HCT116 (cell line): ENCODE measurements at regions not wholly inside any gene's neighbourhood (a gene's known extent, or its start where the extent isn't known, plus 50 kb on each side); places are given as distances from the start of the nearest gene placed in this dataset.

Experiments
- ATAC-seq: fragments of 200-7000 bp; cut with Tn5 transposase; 2 replicates; pipeline ENCODE4 v1.9.1; 2020; ENCODE audit warnings: mild to moderate bottlenecking, moderate library complexity
- BruUV-seq: library from RNA; stranded (reverse); fragments of 400-500 nt; replicated peaks from 2 replicates; lab custom pipeline; 2021; lab: Mats Ljungman, UMichigan
- CTCF ChIA-PET: fragments of 300-600 bp; sonication (Branson Sonifier 250); formaldehyde crosslinking; loops from one replicate; lab custom pipeline; 2021; ENCODE audit warnings: antibody characterized with exemption; lab: Charles Lee
- POLR2A ChIA-PET: fragments of 300-600, 350-600 bp; sonication (Branson Sonifier 250); formaldehyde crosslinking; loops from one replicate; lab custom pipeline; 2021; ENCODE audit warnings: antibody characterized with exemption; lab: Charles Lee
- RAD21 ChIA-PET, 2 experiments: fragments of 300-600 bp; sonication (Branson Sonifier 250); formaldehyde crosslinking; loops; one replicate each; lab custom pipeline; 2023; ENCODE audit warnings: low total read pairs in 2 of 2; ENCODE audit not compliant: uncharacterized antibody in 2 of 2, unreplicated experiment in 2 of 2, low non-redundant PET in 1 of 2; lab: Charles Lee
- DNase-seq: peaks from one replicate; pipeline ENCODE4 v3.0.0-alpha.2; 2010; ENCODE audit warnings: low read depth, low spot score
- H2AFZ ChIP-seq: fragments of 200-600 bp; shearing (Covaris generic), sonication (generic); 2 replicates; pipeline ENCODE4 v1.6.1; 2017; ENCODE audit warnings: low read depth, mixed run types, mixed read lengths, antibody characterized with exemption, low read length; ENCODE audit not compliant: poor library complexity, severe bottlenecking
- H3K27ac ChIP-seq: 2 replicates; pipeline ENCODE4 v1.5.1; 2012; ENCODE audit warnings: low read depth, low read length
- H3K27me3 ChIP-seq: fragments of 200-600 bp; sonication (generic); 2 replicates; pipeline ENCODE4 v1.6.1; 2016; ENCODE audit warnings: mixed run types, low read length, mixed read lengths; ENCODE audit not compliant: insufficient read depth
- H3K36me3 ChIP-seq, 2 experiments: fragments of 200-500 bp in 1 of 2; fragments of 200-600 bp in 1 of 2; sonication (Bioruptor generic) in 1 of 2; sonication (generic) in 1 of 2; 2 replicates each; pipeline versions ENCODE4 v1.5.1 to v1.6.1; 2014 to 2016; ENCODE audit warnings: low read length in 2 of 2, inconsistent platforms in 1 of 2, mixed read lengths in 1 of 2, mixed run types in 1 of 2; ENCODE audit not compliant: insufficient read depth in 2 of 2, control insufficient read depth in 1 of 2
- H3K4me1 ChIP-seq, 2 experiments: fragments of 200-600 bp in 1 of 2; sonication (generic) in 1 of 2; 2 replicates each; pipeline versions ENCODE4 v1.5.1 to v1.6.1; 2012 to 2017; ENCODE audit warnings: low read length in 2 of 2, inconsistent platforms in 1 of 2, mild to moderate bottlenecking in 1 of 2, mixed read lengths in 1 of 2, mixed run types in 1 of 2, moderate library complexity in 1 of 2; ENCODE audit not compliant: insufficient read depth in 2 of 2, control insufficient read depth in 1 of 2
- H3K4me2 ChIP-seq: fragments of 200-600 bp; sonication (generic); 2 replicates; pipeline ENCODE4 v1.6.1; 2017; ENCODE audit warnings: mixed run types, low read length, mixed read lengths
- H3K4me3 ChIP-seq, 2 experiments: fragments of 200-600 bp in 1 of 2; sonication (generic) in 1 of 2; replicated peaks in 1 of 2; 2 replicates each; pipeline ENCODE4 v1.5.1; 2011 to 2016; ENCODE audit warnings: low read length in 2 of 2, control low read depth in 1 of 2, low read depth in 1 of 2, mild to moderate bottlenecking in 1 of 2, mixed read lengths in 1 of 2, mixed run types in 1 of 2
- H3K79me2 ChIP-seq: fragments of 200-600 bp; sonication (generic); 2 replicates; pipeline ENCODE4 v1.6.1; 2017; ENCODE audit warnings: mild to moderate bottlenecking, mixed run types, low read length, moderate library complexity, mixed read lengths; ENCODE audit not compliant: insufficient read depth
- H3K9ac ChIP-seq: fragments of 200-600 bp; sonication (generic); 2 replicates; pipeline ENCODE4 v1.6.1; 2016; ENCODE audit warnings: low read length, mixed read lengths
- H3K9me2 ChIP-seq: fragments of 200-600 bp; sonication (generic), shearing (Covaris generic); 2 replicates; pipeline ENCODE4 v1.6.1; 2017; ENCODE audit warnings: mixed run types, mild to moderate bottlenecking, moderate library complexity; ENCODE audit not compliant: insufficient read depth
- H3K9me3 ChIP-seq, 2 experiments: fragments of 200-500 bp in 1 of 2; fragments of 200-600 bp in 1 of 2; sonication (Bioruptor generic) in 1 of 2; sonication (generic) in 1 of 2; 2 replicates each; pipeline ENCODE4 v1.6.1; 2014 to 2017; ENCODE audit warnings: low read length in 2 of 2, mixed read lengths in 2 of 2, inconsistent platforms in 1 of 2, low read depth in 1 of 2, mild to moderate bottlenecking in 1 of 2, mixed run types in 1 of 2, moderate library complexity in 1 of 2; ENCODE audit not compliant: control insufficient read depth in 1 of 2, insufficient read depth in 1 of 2
- H4K20me1 ChIP-seq: fragments of 200-600 bp; sonication (generic), shearing (Covaris generic); 2 replicates; pipeline ENCODE4 v1.6.1; 2017; ENCODE audit warnings: mixed run types, mild to moderate bottlenecking, moderate library complexity; ENCODE audit not compliant: insufficient read depth
- CEBPB ChIP-seq: IDR thresholded peaks from 2 replicates; pipeline ENCODE4 v1.6.1; 2012; ENCODE audit warnings: low read depth
- EGR1 ChIP-seq: IDR thresholded peaks from 2 replicates; pipeline ENCODE4 v1.6.1; 2012; ENCODE audit warnings: low read depth
- ELF1 ChIP-seq: IDR thresholded peaks from 2 replicates; pipeline ENCODE4 v1.6.1; 2012; ENCODE audit warnings: low read depth, borderline replicate concordance
- EZH2 ChIP-seq: fragments of 200-600 bp; sonication (generic); IDR thresholded peaks from 2 replicates; pipeline ENCODE4 v1.6.1; 2017; ENCODE audit warnings: antibody characterized with exemption, mixed run types
- FOSL1 ChIP-seq: IDR thresholded peaks from 2 replicates; pipeline ENCODE4 v1.6.1; 2012; ENCODE audit warnings: low read depth
- JUND ChIP-seq: IDR thresholded peaks from 2 replicates; pipeline ENCODE4 v1.6.1; 2012
- POLR2A ChIP-seq: IDR thresholded peaks from 2 replicates; pipeline ENCODE4 v1.7.0; 2011; ENCODE audit warnings: borderline replicate concordance; ENCODE audit not compliant: insufficient read depth, insufficient read length; ENCODE audit errors: extremely low read depth
- POLR2AphosphoS5 ChIP-seq: IDR thresholded peaks from 2 replicates; pipeline ENCODE4 v1.6.1; 2011; ENCODE audit warnings: mild to moderate bottlenecking, low read depth, low read length, moderate library complexity
- RAD21 ChIP-seq: IDR thresholded peaks from 2 replicates; pipeline ENCODE4 v1.6.1; 2012; ENCODE audit warnings: low read depth, mild to moderate bottlenecking
- REST ChIP-seq: IDR thresholded peaks from 2 replicates; pipeline ENCODE4 v1.6.1; 2012; ENCODE audit warnings: low read depth
- SIN3A ChIP-seq: IDR thresholded peaks from 2 replicates; pipeline ENCODE4 v1.6.1; 2012; ENCODE audit warnings: low read depth
- SP1 ChIP-seq: IDR thresholded peaks from 2 replicates; pipeline ENCODE4 v1.6.1; 2012; ENCODE audit warnings: low read depth
- TCF7L2 ChIP-seq: IDR thresholded peaks from 2 replicates; pipeline ENCODE4 v1.7.0; 2011; ENCODE audit warnings: borderline replicate concordance, inconsistent platforms; ENCODE audit not compliant: insufficient read depth, insufficient read length; ENCODE audit errors: extremely low read depth
- YY1 ChIP-seq: IDR thresholded peaks from 2 replicates; pipeline ENCODE4 v1.6.1; 2011; ENCODE audit warnings: low read length, low read depth, moderate library complexity, mild to moderate bottlenecking; ENCODE audit not compliant: insufficient replicate concordance; ENCODE audit errors: extremely low read depth
- ZBTB33 ChIP-seq: IDR thresholded peaks from 2 replicates; pipeline ENCODE4 v1.6.1; 2011; ENCODE audit warnings: mild to moderate bottlenecking, low read length, moderate library complexity; ENCODE audit not compliant: insufficient replicate concordance; ENCODE audit errors: extremely low read depth
- ZFX ChIP-seq: fragments of 450-650 bp; IDR thresholded peaks from 2 replicates; pipeline ENCODE4 v1.6.1; 2017
- ZNF274 ChIP-seq: fragments of 200-500 bp; sonication (Bioruptor generic); IDR thresholded peaks from 2 replicates; pipeline ENCODE4 v1.6.1; 2014; ENCODE audit warnings: mild to moderate bottlenecking, low read depth, low read length, inconsistent platforms
- intact Hi-C: fragments of 100-400 bp; cut with micrococcal nuclease; formaldehyde crosslinking; loops from 2 replicates; pipeline ENCODE4 v1.10.0; 2022
- TF ChIP-seq, protein P1 (sequence below): IDR thresholded peaks from 2 replicates; pipeline ENCODE4 v1.6.1; 2012
- TF ChIP-seq, protein P2 (sequence below): IDR thresholded peaks from 2 replicates; pipeline ENCODE4 v1.6.1; 2012
- TF ChIP-seq, protein P3 (sequence below), 3 experiments: fragments of 200-600 bp in 1 of 3; sonication (generic) in 1 of 3; IDR thresholded peaks in 2 of 3; conservative IDR thresholded peaks in 1 of 3; 2 replicates each; pipeline ENCODE4 v1.5.1; 2012 to 2017; ENCODE audit warnings: low read depth in 2 of 3, low read length in 2 of 3, antibody characterized with exemption in 1 of 3, borderline replicate concordance in 1 of 3, control low read depth in 1 of 3, mild to moderate bottlenecking in 1 of 3, mixed read lengths in 1 of 3, mixed run types in 1 of 3, moderate library complexity in 1 of 3; ENCODE audit not compliant: insufficient read depth in 1 of 3

DNA sequence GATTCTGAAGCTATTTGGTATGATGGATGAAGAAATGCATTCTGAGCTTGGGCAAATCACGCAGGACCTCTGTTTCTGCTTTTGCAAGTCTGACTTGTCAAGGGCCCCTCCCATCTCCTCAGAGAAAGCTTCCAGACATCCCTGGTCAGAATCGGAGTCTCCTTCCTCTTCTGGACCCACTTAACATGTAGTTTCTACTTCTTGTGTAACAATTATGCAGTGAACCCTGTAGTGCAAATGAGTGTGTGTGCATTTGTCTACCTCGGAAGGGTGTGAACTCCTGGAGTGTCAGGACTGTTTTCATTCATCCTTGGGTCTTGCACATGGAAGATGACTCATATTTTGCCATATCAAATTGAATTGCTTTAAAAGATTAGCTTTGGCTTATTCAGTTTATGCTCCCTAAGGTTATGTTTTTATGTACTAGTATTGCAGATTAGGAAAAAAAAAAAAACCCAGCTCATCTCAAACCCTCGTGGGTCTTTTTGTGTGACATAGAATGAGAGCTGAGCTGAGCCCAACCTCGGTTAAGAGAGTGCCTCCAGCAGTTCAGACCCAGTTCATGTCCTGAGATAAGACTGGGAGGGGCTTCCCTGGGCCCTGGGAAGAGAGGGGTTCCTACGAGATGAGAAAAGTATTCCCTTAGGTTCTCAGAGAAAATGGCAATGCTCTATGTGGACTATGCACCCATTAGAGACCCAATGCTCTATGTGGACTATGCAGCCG is 61.1 kb upstream of the RPL34 start:
- Histone ChIP-seq H3K79me2 (no peaks in the 10 kb centered on the region), H3K9me3 (no peaks in the 10 kb centered on the region), H3K4me1 (no peaks in the 10 kb centered on the region), H3K9me2 (no peaks in the 10 kb centered on the region), H3K4me3 (no peak overlapping the region), H3K27ac (no peak overlapping the region), H3K9ac (no peak overlapping the region), H3K36me3 (no peaks in the 10 kb centered on the region), H3K4me2 (no peak overlapping the region), H2AFZ (no peak overlapping the region), H4K20me1 (no peaks in the 10 kb centered on the region), H3K27me3 (no peaks in the 10 kb centered on the region)
- RAD21 ChIA-PET, result no interaction called here
- intact Hi-C loops, result no loop called here
- no peak for DNase-seq
- TF ChIP-seq SIN3A (no peak), YY1 (no peak), CEBPB (no peak), ZNF274 (no peak), EZH2 (no peak), FOSL1 (no peak), ZBTB33 (no peak), JUND (no peak), ELF1 (no peak), ZFX (no peak), REST (no peak), POLR2AphosphoS5 (no peak), SP1 (no peak), TCF7L2 (no peak), POLR2A (no peak), RAD21 (no peak), EGR1 (no peak)
- TF ChIP-seq, protein P1, sequence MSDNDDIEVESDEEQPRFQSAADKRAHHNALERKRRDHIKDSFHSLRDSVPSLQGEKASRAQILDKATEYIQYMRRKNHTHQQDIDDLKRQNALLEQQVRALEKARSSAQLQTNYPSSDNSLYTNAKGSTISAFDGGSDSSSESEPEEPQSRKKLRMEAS, result no peak
- TF ChIP-seq, protein P2, sequence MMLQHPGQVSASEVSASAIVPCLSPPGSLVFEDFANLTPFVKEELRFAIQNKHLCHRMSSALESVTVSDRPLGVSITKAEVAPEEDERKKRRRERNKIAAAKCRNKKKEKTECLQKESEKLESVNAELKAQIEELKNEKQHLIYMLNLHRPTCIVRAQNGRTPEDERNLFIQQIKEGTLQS, result no peak
- TF ChIP-seq, protein P3, sequence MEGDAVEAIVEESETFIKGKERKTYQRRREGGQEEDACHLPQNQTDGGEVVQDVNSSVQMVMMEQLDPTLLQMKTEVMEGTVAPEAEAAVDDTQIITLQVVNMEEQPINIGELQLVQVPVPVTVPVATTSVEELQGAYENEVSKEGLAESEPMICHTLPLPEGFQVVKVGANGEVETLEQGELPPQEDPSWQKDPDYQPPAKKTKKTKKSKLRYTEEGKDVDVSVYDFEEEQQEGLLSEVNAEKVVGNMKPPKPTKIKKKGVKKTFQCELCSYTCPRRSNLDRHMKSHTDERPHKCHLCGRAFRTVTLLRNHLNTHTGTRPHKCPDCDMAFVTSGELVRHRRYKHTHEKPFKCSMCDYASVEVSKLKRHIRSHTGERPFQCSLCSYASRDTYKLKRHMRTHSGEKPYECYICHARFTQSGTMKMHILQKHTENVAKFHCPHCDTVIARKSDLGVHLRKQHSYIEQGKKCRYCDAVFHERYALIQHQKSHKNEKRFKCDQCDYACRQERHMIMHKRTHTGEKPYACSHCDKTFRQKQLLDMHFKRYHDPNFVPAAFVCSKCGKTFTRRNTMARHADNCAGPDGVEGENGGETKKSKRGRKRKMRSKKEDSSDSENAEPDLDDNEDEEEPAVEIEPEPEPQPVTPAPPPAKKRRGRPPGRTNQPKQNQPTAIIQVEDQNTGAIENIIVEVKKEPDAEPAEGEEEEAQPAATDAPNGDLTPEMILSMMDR (IDR thresholded peaks at IDR 0.05 in 2 of 3, conservative IDR thresholded peaks at IDR 0.05 in 1 of 3; ENCODE audit: borderline replicate concordance in 1 of 3, insufficient read depth in 1 of 3, low read depth in 2 of 3, low read length in 2 of 3), result no peak
- no peak for ATAC-seq
- BruUV-seq, result no TSS peak
- POLR2A ChIA-PET, result no interaction called here
- CTCF ChIA-PET, result no interaction called here
